GM23338 (cell line): ENCODE measurements at regions not wholly inside any gene's neighbourhood (a gene's known extent, or its start where the extent isn't known, plus 50 kb on each side); places are given as distances from the start of the nearest gene placed in this dataset.

Source experiments
- ATAC-seq: fragments of 200-7000 bp; cut with Tn5 transposase; 3 replicates; pipeline ENCODE4 v1.9.1; 2020
- DNase-seq: peaks from one replicate; pipeline ENCODE4 v3.0.0-alpha.2; 2015; ENCODE audit warnings: low spot score
- H2AFZ ChIP-seq: fragments of 200-600 bp; sonication (generic); 2 replicates; pipeline ENCODE4 v1.8.0; 2016; ENCODE audit warnings: antibody characterized with exemption, mild to moderate bottlenecking, moderate library complexity
- H3F3A ChIP-seq: fragments of 200-600 bp; sonication (generic); replicated peaks from 2 replicates; pipeline ENCODE4 v1.8.0; 2017; ENCODE audit warnings: antibody characterized with exemption, mixed run types, low read depth
- H3K27ac ChIP-seq: fragments of 200-600 bp; sonication (generic); 2 replicates; pipeline ENCODE4 v1.6.1; 2016; ENCODE audit warnings: low read depth
- H3K27me3 ChIP-seq: fragments of 200-600 bp; sonication (generic); 2 replicates; pipeline ENCODE4 v1.8.0; 2016; ENCODE audit warnings: mild to moderate bottlenecking, mixed run types, moderate library complexity; ENCODE audit not compliant: insufficient read depth
- H3K36me3 ChIP-seq: fragments of 200-600 bp; sonication (generic); 2 replicates; pipeline ENCODE4 v1.8.0; 2016; ENCODE audit warnings: mild to moderate bottlenecking; ENCODE audit not compliant: insufficient read depth
- H3K4me1 ChIP-seq: fragments of 200-600 bp; sonication (generic); 2 replicates; pipeline ENCODE4 v1.8.0; 2016; ENCODE audit warnings: mild to moderate bottlenecking, moderate library complexity; ENCODE audit not compliant: insufficient read depth
- H3K4me2 ChIP-seq: fragments of 200-600 bp; sonication (generic); 2 replicates; pipeline ENCODE4 v1.7.1; 2017; ENCODE audit warnings: mixed run types
- H3K4me3 ChIP-seq: fragments of 200-600 bp; sonication (generic); 2 replicates; pipeline ENCODE4 v1.6.1; 2016; ENCODE audit warnings: mixed run types
- H3K79me2 ChIP-seq: fragments of 200-600 bp; sonication (generic); replicated peaks from 2 replicates; pipeline ENCODE4 v1.8.0; 2017; ENCODE audit warnings: mild to moderate bottlenecking; ENCODE audit not compliant: insufficient read depth
- H3K9me2 ChIP-seq: fragments of 200-600 bp; sonication (generic); 2 replicates; pipeline ENCODE4 v1.8.0; 2017; ENCODE audit not compliant: insufficient read depth
- H4K20me1 ChIP-seq: fragments of 200-600 bp; sonication (generic); replicated peaks from 2 replicates; pipeline ENCODE4 v1.8.0; 2017; ENCODE audit warnings: mild to moderate bottlenecking; ENCODE audit not compliant: insufficient read depth
- H3K27ac Mint-ChIP-seq: 2 replicates; pipeline ENCODE4 v1.8.0; 2020; ENCODE audit warnings: inconsistent platforms, mild to moderate bottlenecking, moderate library complexity, mixed read lengths
- H3K27me3 Mint-ChIP-seq: 3 replicates; pipeline ENCODE4 v1.8.0; 2022; ENCODE audit warnings: low read depth, mild to moderate bottlenecking, moderate library complexity, mixed read lengths, inconsistent platforms; ENCODE audit not compliant: insufficient read depth, poor library complexity
- H3K36me3 Mint-ChIP-seq: 3 replicates; pipeline ENCODE4 v1.8.0; 2021; ENCODE audit warnings: low read depth, mild to moderate bottlenecking, inconsistent platforms, moderate library complexity, mixed read lengths
- H3K4me1 Mint-ChIP-seq: 3 replicates; pipeline ENCODE4 v1.8.0; 2020; ENCODE audit warnings: mild to moderate bottlenecking, inconsistent platforms, mixed read lengths
- H3K4me3 Mint-ChIP-seq: 3 replicates; pipeline ENCODE4 v1.8.0; 2021; ENCODE audit warnings: moderate library complexity, mild to moderate bottlenecking, inconsistent platforms, mixed read lengths
- H3K9me3 Mint-ChIP-seq: 3 replicates; pipeline ENCODE4 v1.8.0; 2020; ENCODE audit warnings: moderate library complexity, mild to moderate bottlenecking, inconsistent platforms, mixed read lengths
- CTCF ChIP-seq, 2 experiments: fragments of 200-600 bp in 1 of 2; sonication (generic) in 1 of 2; conservative IDR thresholded peaks; 2 replicates each; pipeline versions ENCODE4 v1.5.1 to v1.6.1; 2016 to 2017; ENCODE audit warnings: antibody characterized with exemption in 2 of 2, low read depth in 2 of 2, mild to moderate bottlenecking in 2 of 2, moderate library complexity in 1 of 2
- EZH2 ChIP-seq: fragments of 200-600 bp; sonication (generic); IDR thresholded peaks from one replicate; pipeline ENCODE4 v1.8.0; 2017; ENCODE audit warnings: antibody characterized with exemption, mild to moderate bottlenecking, low read depth; ENCODE audit not compliant: unreplicated experiment
- EZH2phosphoT487 ChIP-seq: fragments of 200-600 bp; sonication (generic); IDR thresholded peaks from one replicate; pipeline ENCODE4 v1.8.1; 2018; ENCODE audit warnings: antibody characterized with exemption; ENCODE audit not compliant: unreplicated experiment
- JUNB ChIP-seq: IDR thresholded peaks from one replicate; pipeline ENCODE4 v1.6.1; 2016; ENCODE audit warnings: antibody characterized with exemption; ENCODE audit not compliant: unreplicated experiment
- NANOG ChIP-seq: IDR thresholded peaks from 2 replicates; pipeline ENCODE4 v1.6.1; 2016; ENCODE audit warnings: antibody characterized with exemption, borderline replicate concordance
- POLR2AphosphoS5 ChIP-seq: IDR thresholded peaks from 2 replicates; pipeline ENCODE4 v1.6.1; 2016; ENCODE audit warnings: antibody characterized with exemption, low read depth
- REST ChIP-seq: IDR thresholded peaks from one replicate; pipeline ENCODE4 v1.6.1; 2018; ENCODE audit warnings: antibody characterized with exemption; ENCODE audit not compliant: unreplicated experiment
- STAT1 ChIP-seq: IDR thresholded peaks from one replicate; pipeline ENCODE4 v1.6.1; 2016; ENCODE audit warnings: antibody characterized with exemption; ENCODE audit not compliant: unreplicated experiment
- ZNF114 ChIP-seq: fragments of 250-450 bp; sonication (Bioruptor Pico); IDR thresholded peaks from 2 replicates; pipeline ENCODE4 v1.5.0; 2020; ENCODE audit warnings: mild to moderate bottlenecking, moderate library complexity
- ZNF331 ChIP-seq: fragments of 250-450 bp; sonication (Bioruptor Pico); IDR thresholded peaks from 2 replicates; pipeline ENCODE4 v1.5.0; 2020; ENCODE audit warnings: low read depth, mild to moderate bottlenecking, moderate library complexity
- ZNF462 ChIP-seq: fragments of 250-450 bp; sonication (Bioruptor Pico); IDR thresholded peaks from 2 replicates; pipeline ENCODE4 v1.5.0; 2020; ENCODE audit warnings: mild to moderate bottlenecking, moderate library complexity

- no peaks in the 10 kb centered on the region for H3K36me3 ChIP-seq
- ATAC-seq (no peak), DNase-seq (no peak)
- no peak overlapping the region for H3K27ac ChIP-seq
- Mint-ChIP-seq H3K36me3 (peaks cover 8% of the 10 kb centered on the region; the same call in 2 of the 3 replicates), H3K9me3 (peaks cover 8% of the 10 kb centered on the region), H3K4me3 (no peak overlapping the region), H3K4me1 (no peaks in the 10 kb centered on the region), H3K27me3 (no peaks in the 10 kb centered on the region), H3K27ac (no peak overlapping the region)
- H3F3A ChIP-seq: no peaks in the 10 kb centered on the region
- H3K4me2 ChIP-seq: no peak overlapping the region
- H2AFZ ChIP-seq: no peak overlapping the region
- H3K9me2 ChIP-seq: 0 out of 2 replicates have a peak, but pooled peaks cover 3% of the 10 kb centered on the region
- no peak for TF ChIP-seq NANOG
- no peak for TF ChIP-seq CTCF (conservative IDR thresholded peaks at IDR 0.05; ENCODE audit: low read depth in 2 of 2)
- TF ChIP-seq ZNF331 (CRISPR knock-in tag): no peak
- no peak for TF ChIP-seq ZNF114 (CRISPR knock-in tag)
- no peak for TF ChIP-seq JUNB
- TF ChIP-seq POLR2AphosphoS5: no peak
- no peak for TF ChIP-seq EZH2phosphoT487
- no peak for TF ChIP-seq ZNF462 (CRISPR knock-in tag)
- no peak for TF ChIP-seq REST
- no peak for TF ChIP-seq STAT1
- no peak for TF ChIP-seq EZH2
- H3K4me1 ChIP-seq: no peaks in the 10 kb centered on the region
- H3K27me3 ChIP-seq: no peaks in the 10 kb centered on the region
- no peak overlapping the region for H3K4me3 ChIP-seq
- no peaks in the 10 kb centered on the region for H4K20me1 ChIP-seq
- H3K79me2 ChIP-seq: no peaks in the 10 kb centered on the region
These were observed 66.1 kb upstream of the ANKRD55 start for GRCh38 chr5:56299212-56299611.
